Endothelial cell of umbilical vein (primary cell): ENCODE measurements at regions not wholly inside any gene's neighbourhood (a gene's known extent, or its start where the extent isn't known, plus 50 kb on each side); places are given as distances from the start of the nearest gene placed in this dataset.

Source experiments
- BruUV-seq: library from RNA; stranded (reverse); fragments of 400-500 nt; replicated peaks from 2 replicates; lab custom pipeline; 2021; lab: Mats Ljungman, UMichigan
- CTCF ChIA-PET: fragments of 300-600, 350-600 bp; sonication (Branson Sonifier 250); formaldehyde crosslinking; loops from one replicate; lab custom pipeline; 2021; ENCODE audit warnings: antibody characterized with exemption, inconsistent platforms; lab: Charles Lee
- POLR2A ChIA-PET: fragments of 300-600, 350-600 bp; sonication (Branson Sonifier 250); formaldehyde crosslinking; loops from one replicate; lab custom pipeline; 2021; ENCODE audit warnings: antibody characterized with exemption, inconsistent platforms; lab: Charles Lee
- DNase-seq: peaks from one replicate; pipeline ENCODE4 v3.0.0-alpha.2; 2011; ENCODE audit warnings: low read depth, low spot score
- FAIRE-seq: peaks from 2 replicates; lab custom pipeline; 2011; peaks lifted over from hg19 to GRCh38; lab: Jason Lieb, UNC
- H2AFZ ChIP-seq: 2 replicates; pipeline ENCODE4 v1.6.0; 2012; ENCODE audit warnings: low read depth, low read length, control low read depth, inconsistent platforms
- H3K27ac ChIP-seq: 2 replicates; pipeline ENCODE4 v1.5.1; 2011; ENCODE audit warnings: low read depth, mild to moderate bottlenecking, control low read depth, low read length, moderate library complexity; ENCODE audit not compliant: insufficient read depth
- H3K27me3 ChIP-seq, 2 experiments: 2 replicates each; pipeline versions ENCODE4 v1.6.0 to v1.6.1; 2011; ENCODE audit warnings: low read length in 2 of 2, mixed read lengths in 1 of 2; ENCODE audit not compliant: control insufficient read depth in 2 of 2, insufficient read depth in 2 of 2
- H3K36me3 ChIP-seq, 2 experiments: 2 replicates in 1 of 2; 3 replicates in 1 of 2; pipeline ENCODE4 v1.5.1; 2011; ENCODE audit warnings: low read length in 2 of 2, mild to moderate bottlenecking in 1 of 2, moderate library complexity in 1 of 2; ENCODE audit not compliant: control insufficient read depth in 2 of 2, insufficient read depth in 2 of 2; ENCODE audit errors: extremely low read depth in 1 of 2
- H3K4me1 ChIP-seq: 3 replicates; pipeline ENCODE4 v1.5.1; 2011; ENCODE audit warnings: mild to moderate bottlenecking, low read length; ENCODE audit not compliant: control insufficient read depth, insufficient read depth; ENCODE audit errors: extremely low read depth
- H3K4me2 ChIP-seq: 2 replicates; pipeline ENCODE4 v1.6.1; 2011; ENCODE audit warnings: low read length, control low read depth, mixed read lengths; ENCODE audit not compliant: insufficient read depth
- H3K4me3 ChIP-seq, 3 experiments: fragments of 200-600 bp in 1 of 3; sonication (generic), shearing (Covaris generic) in 1 of 3; replicated peaks in 1 of 3; 2 replicates each; pipeline ENCODE4 v1.5.1; 2011 to 2016; ENCODE audit warnings: control low read depth in 3 of 3, low read length in 3 of 3, mild to moderate bottlenecking in 2 of 3, inconsistent platforms in 1 of 3, low read depth in 1 of 3, moderate library complexity in 1 of 3; ENCODE audit not compliant: insufficient read depth in 1 of 3
- H3K79me2 ChIP-seq: 2 replicates; pipeline ENCODE4 v1.6.0; 2012; ENCODE audit warnings: low read length, inconsistent platforms; ENCODE audit not compliant: control insufficient read depth, insufficient read depth
- H3K9ac ChIP-seq: replicated peaks from 2 replicates; pipeline ENCODE3; 2011; ENCODE audit warnings: low read length, control low read depth; ENCODE audit not compliant: insufficient read depth; ENCODE audit errors: extremely low read depth
- H3K9me1 ChIP-seq: replicated peaks from 3 replicates; pipeline ENCODE4 v1.6.0; 2011; ENCODE audit warnings: mild to moderate bottlenecking, low read length; ENCODE audit not compliant: control insufficient read depth, insufficient read depth; ENCODE audit errors: extremely low read depth
- H3K9me3 ChIP-seq: replicated peaks from 2 replicates; pipeline ENCODE4 v1.5.1; 2012; ENCODE audit warnings: low read length, inconsistent platforms; ENCODE audit not compliant: control insufficient read depth, insufficient read depth
- H4K20me1 ChIP-seq: replicated peaks from 2 replicates; pipeline ENCODE3; 2011; ENCODE audit warnings: mild to moderate bottlenecking, low read length; ENCODE audit not compliant: control insufficient read depth, insufficient read depth; ENCODE audit errors: extremely low read depth
- CTCF ChIP-seq, 2 donors: IDR thresholded peaks; 1 replicate in 1 of 2; 2 replicates in 1 of 2; pipeline ENCODE4 v1.5.1; 2011; ENCODE audit warnings: low read length in 2 of 2, mild to moderate bottlenecking in 2 of 2, moderate library complexity in 2 of 2, control low read depth in 1 of 2, inconsistent platforms in 1 of 2, low read depth in 1 of 2; ENCODE audit not compliant: insufficient read depth in 1 of 2; ENCODE audit errors: extremely low read depth in 1 of 2
- EZH2 ChIP-seq: IDR thresholded peaks from 2 replicates; pipeline ENCODE4 v1.6.1; 2012; ENCODE audit warnings: borderline replicate concordance, low read depth, mild to moderate bottlenecking, moderate library complexity, low read length, inconsistent platforms; ENCODE audit not compliant: severe bottlenecking
- GATA2 ChIP-seq: IDR thresholded peaks from 2 replicates; pipeline ENCODE4 v1.7.0; 2011; ENCODE audit warnings: low read depth, mild to moderate bottlenecking, moderate library complexity, mixed read lengths, low read length; ENCODE audit not compliant: insufficient read length, insufficient read depth
- JUN ChIP-seq: IDR thresholded peaks from 2 replicates; pipeline ENCODE4 v1.6.1; 2011; ENCODE audit warnings: borderline replicate concordance, low read depth; ENCODE audit not compliant: insufficient read length, insufficient read depth
- MAX ChIP-seq: IDR thresholded peaks from 2 replicates; pipeline ENCODE4 v1.6.1; 2011; ENCODE audit not compliant: insufficient read depth, insufficient read length
- POLR2A ChIP-seq: IDR thresholded peaks from 2 replicates; pipeline ENCODE4 v1.6.1; 2012; ENCODE audit warnings: low read depth, mild to moderate bottlenecking, control low read depth, low read length
- POLR2AphosphoS5 ChIP-seq: IDR thresholded peaks from 2 replicates; pipeline ENCODE4 v1.6.1; 2012; ENCODE audit warnings: low read depth, mild to moderate bottlenecking, control low read depth, low read length, moderate library complexity; ENCODE audit not compliant: insufficient read depth
- dilution Hi-C: fragments of 300-500 bp; cut with MboI; formaldehyde crosslinking; loops from one replicate; pipeline ENCODE4 v1.15.0; 2019; ENCODE audit warnings: low sequenced_read_pairs; ENCODE audit not compliant: extremely low pct_ligation_motif_present
- intact Hi-C: fragments of 100-400 bp; cut with micrococcal nuclease; formaldehyde crosslinking; loops from one replicate; pipeline ENCODE4 v1.10.0; 2022

GRCh38 chrX:99137488-99137887 is 1272.6 kb downstream of the PCDH19 start:
- Histone ChIP-seq H3K9me3 (no peaks in the 10 kb centered on the region), H3K9ac (no peak overlapping the region), H4K20me1 (no peaks in the 10 kb centered on the region), H3K79me2 (no peaks in the 10 kb centered on the region), H3K4me1 (peaks cover 2% of the 10 kb centered on the region), H3K27ac (no peak overlapping the region), H3K36me3 (no peaks in the 10 kb centered on the region), H3K27me3 (no peaks in the 10 kb centered on the region), H3K4me3 (no peak overlapping the region), H3K4me2 (no peak overlapping the region), H3K9me1 (no peaks in the 10 kb centered on the region), H2AFZ (no peak overlapping the region)
- TF ChIP-seq POLR2A (no peak), JUN (no peak), POLR2AphosphoS5 (no peak), CTCF (IDR thresholded peaks at IDR 0.05; ENCODE audit: extremely low read depth in 1 of 2, insufficient read depth in 1 of 2, low read depth in 1 of 2, low read length in 2 of 2) (no peak), EZH2 (no peak), GATA2 (no peak), MAX (no peak)
- intact Hi-C loops = no loop called here
- POLR2A ChIA-PET = no interaction called here
- FAIRE-seq (no peak), DNase-seq (no peak)
- no TSS peak for BruUV-seq
- dilution Hi-C loops = no loop called here
- CTCF ChIA-PET = no interaction called here
